Bronchial epithelial cell (primary cell): ENCODE measurements at regions not wholly inside any gene's neighbourhood (a gene's known extent, or its start where the extent isn't known, plus 50 kb on each side); places are given as distances from the start of the nearest gene placed in this dataset.
"Not testable (repeated sequence)": the region's sequence is repeated elsewhere in the genome, so short reads cannot be mapped to it uniquely, and the experiment has no call there.

ENCODE experiments used
- DNase-seq: peaks from one replicate; pipeline ENCODE4 v3.0.0-alpha.2; 2010; ENCODE audit warnings: low read depth
- FAIRE-seq: peaks from 2 replicates; lab custom pipeline; 2011; peaks lifted over from hg19 to GRCh38; lab: Jason Lieb, UNC
- H3K27me3 ChIP-seq: 2 replicates; pipeline ENCODE4 v1.5.1; 2011; ENCODE audit warnings: low read length; ENCODE audit not compliant: control insufficient read depth, insufficient read depth
- H3K36me3 ChIP-seq: 2 replicates; pipeline ENCODE4 v1.5.1; 2011; ENCODE audit warnings: low read length; ENCODE audit not compliant: control insufficient read depth, insufficient read depth
- H3K4me3 ChIP-seq: 2 replicates; pipeline ENCODE4 v1.5.1; 2011; ENCODE audit warnings: mild to moderate bottlenecking, low read depth, low read length, control low read depth
- CTCF ChIP-seq: IDR thresholded peaks from 2 replicates; pipeline ENCODE4 v1.5.1; 2011; ENCODE audit warnings: mild to moderate bottlenecking, moderate library complexity, low read length, control low read depth, inconsistent platforms; ENCODE audit not compliant: insufficient read depth, severe bottlenecking

GRCh38 chr2:58702302-58702885, 461.3 kb upstream of the FANCL start:
- FAIRE-seq (no peak), DNase-seq (peak; percentile 52)
- TF ChIP-seq CTCF: no peak
- Histone ChIP-seq H3K36me3 (no peaks in the 10 kb centered on the region), H3K4me3 (no peak overlapping the region), H3K27me3 (no peaks in the 10 kb centered on the region)

- no peak for TF ChIP-seq CTCF
- H3K36me3 ChIP-seq: no peaks in the 10 kb centered on the region
- H3K4me3 ChIP-seq: no peak overlapping the region
- DNase-seq: no peak
- FAIRE-seq: no peak
- H3K27me3 ChIP-seq: no peaks in the 10 kb centered on the region
Observed at GRCh38 chr2:58701688-58702301, 460.7 kb upstream of the FANCL start.

- FAIRE-seq: no peak
- no peaks in the 10 kb centered on the region for H3K36me3 ChIP-seq
- TF ChIP-seq CTCF: no peak
- DNase-seq: peak; percentile 53
- H3K4me3 ChIP-seq: no peak overlapping the region
- no peaks in the 10 kb centered on the region for H3K27me3 ChIP-seq
Observed at GRCh38 chr2:58700591-58700990, 459.5 kb upstream of the FANCL start.

GRCh38 chr2:58699411-58699810, 458.3 kb upstream of the FANCL start:
- no peak for FAIRE-seq
- Histone ChIP-seq H3K36me3 (no peaks in the 10 kb centered on the region), H3K4me3 (no peak overlapping the region), H3K27me3 (no peaks in the 10 kb centered on the region)
- no peak for TF ChIP-seq CTCF
- no peak for DNase-seq

- TF ChIP-seq CTCF: no peak
- no peaks in the 10 kb centered on the region for H3K27me3 ChIP-seq
- no peak overlapping the region for H3K4me3 ChIP-seq
- DNase-seq (no peak), FAIRE-seq (no peak)
- no peaks in the 10 kb centered on the region for H3K36me3 ChIP-seq
Observed at GRCh38 chr2:58698620-58699019, 457.5 kb upstream of the FANCL start.

GRCh38 chr2:58694114-58694513, 453.0 kb upstream of the FANCL start:
- DNase-seq, H3K27me3 ChIP-seq, H3K4me3 ChIP-seq, FAIRE-seq, H3K36me3 ChIP-seq: not testable (repeated sequence)

- not testable (repeated sequence) for H3K27me3 ChIP-seq, FAIRE-seq, H3K4me3 ChIP-seq, H3K36me3 ChIP-seq, DNase-seq
Observed at GRCh38 chr2:58691041-58691440, 449.9 kb upstream of the FANCL start.
